Kidney (tissue), 13 donors: ENCODE measurements at regions not wholly inside any gene's neighbourhood (a gene's known extent, or its start where the extent isn't known, plus 50 kb on each side); places are given as distances from the start of the nearest gene placed in this dataset.

Experiments
- DNase-seq, 5 donors: peaks; one replicate each; pipeline ENCODE4 v3.0.0-alpha.2; 2013 to 2020
- FAIRE-seq: peaks from 2 replicates; lab custom pipeline; 2012; peaks lifted over from hg19 to GRCh38; lab: Jason Lieb, UNC
- H3K27ac ChIP-seq, 2 donors: one replicate each; pipeline ENCODE4 v1.7.0; 2013; ENCODE audit warnings: low read depth in 2 of 2, low read length in 2 of 2, inconsistent platforms in 1 of 2
- H3K27me3 ChIP-seq: one replicate; pipeline ENCODE4 v1.7.1; 2013; ENCODE audit warnings: low read length, inconsistent platforms; ENCODE audit not compliant: control insufficient read depth, insufficient read depth
- H3K36me3 ChIP-seq, 3 donors: one replicate each; pipeline versions ENCODE4 v1.7.0 to v1.7.1; 2013; ENCODE audit warnings: low read length in 3 of 3, control low read depth in 1 of 3, inconsistent platforms in 1 of 3; ENCODE audit not compliant: insufficient read depth in 3 of 3, control insufficient read depth in 2 of 3
- H3K4me1 ChIP-seq, 3 donors: one replicate each; pipeline versions ENCODE4 v1.7.0 to v1.7.1; 2013; ENCODE audit warnings: low read length in 3 of 3, inconsistent platforms in 1 of 3, low read depth in 1 of 3; ENCODE audit not compliant: control insufficient read depth in 2 of 3, insufficient read depth in 2 of 3
- H3K4me3 ChIP-seq, 3 donors: one replicate each; pipeline versions ENCODE4 v1.7.0 to v1.8.1; 2013; ENCODE audit warnings: low read length in 3 of 3, control low read depth in 1 of 3, inconsistent platforms in 1 of 3
- H3K9ac ChIP-seq, 3 donors: one replicate each; pipeline versions ENCODE4 v1.7.0 to v1.7.1; 2013; ENCODE audit warnings: low read length in 3 of 3, control low read depth in 1 of 3, inconsistent platforms in 1 of 3
- H3K9me3 ChIP-seq, 3 donors: one replicate each; pipeline versions ENCODE4 v1.7.0 to v1.7.1; 2013; ENCODE audit warnings: low read length in 3 of 3, control low read depth in 1 of 3, inconsistent platforms in 1 of 3; ENCODE audit not compliant: control insufficient read depth in 2 of 3, insufficient read depth in 1 of 3
- CTCF ChIP-seq: IDR thresholded peaks from 3 replicates; pipeline ENCODE4 v1.5.1; 2012; ENCODE audit warnings: mild to moderate bottlenecking, moderate library complexity, borderline replicate concordance; ENCODE audit not compliant: insufficient read depth; ENCODE audit errors: extremely low read depth
- intact Hi-C: fragments of 100-400 bp; cut with DNase I; formaldehyde crosslinking; loops from one replicate; pipeline ENCODE4 v1.11.1; 2022
- donor health status: control.
- donor health status: control.
- donor health status: control.
- donor health status: control.
- donor health status: control.
- donor health status: DM: yes; HTN: yes; CAD: no.
- donor health status: Normal renal cell carcinoma (clear cell type).

GRCh38 chr1:17887661-17888371 lies 132.7 kb downstream of the ACTL8 start:
- H3K27me3 ChIP-seq = no peaks in the 10 kb centered on the region
- no peaks in the 10 kb centered on the region for H3K9me3 ChIP-seq
- intact Hi-C loops = no loop called here
- H3K4me1 ChIP-seq = peaks cover 0 to 7% (median 5%) of the 10 kb centered on the region in 3 donors
- TF ChIP-seq CTCF = no peak
- DNase-seq (no peak), FAIRE-seq (no peak)
- H3K36me3 ChIP-seq = no peaks in the 10 kb centered on the region
- no peak overlapping the region for H3K9ac ChIP-seq
- H3K27ac ChIP-seq = no peak overlapping the region
- no peak overlapping the region for H3K4me3 ChIP-seq

- intact Hi-C loops = no loop called here
- no peak for DNase-seq
- Histone ChIP-seq H3K36me3 (no peaks in the 10 kb centered on the region), H3K9me3 (no peaks in the 10 kb centered on the region), H3K4me1 (peaks cover 0 to 7% (median 5%) of the 10 kb centered on the region in 3 donors), H3K9ac (no peak overlapping the region), H3K27ac (no peak overlapping the region), H3K4me3 (no peak overlapping the region), H3K27me3 (no peaks in the 10 kb centered on the region)
- FAIRE-seq = no peak
- no peak for TF ChIP-seq CTCF
Observed at GRCh38 chr1:17890056-17890814, 135.1 kb downstream of the ACTL8 start.

DNA sequence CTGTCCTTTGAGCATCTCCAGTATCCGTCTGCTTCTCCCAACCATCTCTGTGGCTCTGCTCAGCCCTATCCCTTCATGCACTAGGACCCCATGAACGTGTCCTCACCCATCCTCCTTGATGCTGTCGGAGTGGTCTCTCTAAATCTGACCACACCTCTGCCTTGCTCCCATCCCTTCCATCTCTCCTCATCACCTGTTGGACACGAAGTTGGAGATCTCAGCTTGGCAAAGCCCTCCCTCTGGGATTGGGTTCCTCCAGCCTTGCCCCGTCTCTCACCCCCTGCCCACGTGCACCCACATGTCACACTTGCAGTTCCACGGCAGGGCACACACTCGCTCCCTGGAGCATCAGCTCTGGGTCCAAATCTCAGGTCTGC lies 135.7 kb downstream of the ACTL8 start:
- H3K27me3 ChIP-seq = no peaks in the 10 kb centered on the region
- H3K36me3 ChIP-seq = no peaks in the 10 kb centered on the region
- DNase-seq (no peak), FAIRE-seq (no peak)
- TF ChIP-seq CTCF = no peak
- H3K9ac ChIP-seq = no peak overlapping the region
- H3K4me1 ChIP-seq = peaks cover 0 to 7% (median 5%) of the 10 kb centered on the region in 3 donors
- no peak overlapping the region for H3K4me3 ChIP-seq
- no peaks in the 10 kb centered on the region for H3K9me3 ChIP-seq
- intact Hi-C loops = no loop called here
- no peak overlapping the region for H3K27ac ChIP-seq
